GM13977 (cell line): ENCODE measurements at regions not wholly inside any gene's neighbourhood (a gene's known extent, or its start where the extent isn't known, plus 50 kb on each side); places are given as distances from the start of the nearest gene placed in this dataset.

Experiments
- DNase-seq: peaks from one replicate; pipeline ENCODE4 v3.0.0; 2012; ENCODE audit warnings: low spot score
- in situ Hi-C: fragments of 300-500 bp; cut with MboI; formaldehyde crosslinking; loops from one replicate; pipeline ENCODE4 v1.12.0; 2022; ENCODE audit warnings: low sequenced_read_pairs, low pct_unique_long_range_greater_than_20kb, mixed read lengths, inconsistent platforms; ENCODE audit not compliant: unreplicated experiment
- TF ChIP-seq, protein P1 (sequence below): IDR thresholded peaks from 2 replicates; pipeline ENCODE4 v1.5.1; 2012; ENCODE audit warnings: mild to moderate bottlenecking, control low read depth; ENCODE audit not compliant: insufficient read depth; ENCODE audit errors: extremely low read depth, missing control alignments

DNA sequence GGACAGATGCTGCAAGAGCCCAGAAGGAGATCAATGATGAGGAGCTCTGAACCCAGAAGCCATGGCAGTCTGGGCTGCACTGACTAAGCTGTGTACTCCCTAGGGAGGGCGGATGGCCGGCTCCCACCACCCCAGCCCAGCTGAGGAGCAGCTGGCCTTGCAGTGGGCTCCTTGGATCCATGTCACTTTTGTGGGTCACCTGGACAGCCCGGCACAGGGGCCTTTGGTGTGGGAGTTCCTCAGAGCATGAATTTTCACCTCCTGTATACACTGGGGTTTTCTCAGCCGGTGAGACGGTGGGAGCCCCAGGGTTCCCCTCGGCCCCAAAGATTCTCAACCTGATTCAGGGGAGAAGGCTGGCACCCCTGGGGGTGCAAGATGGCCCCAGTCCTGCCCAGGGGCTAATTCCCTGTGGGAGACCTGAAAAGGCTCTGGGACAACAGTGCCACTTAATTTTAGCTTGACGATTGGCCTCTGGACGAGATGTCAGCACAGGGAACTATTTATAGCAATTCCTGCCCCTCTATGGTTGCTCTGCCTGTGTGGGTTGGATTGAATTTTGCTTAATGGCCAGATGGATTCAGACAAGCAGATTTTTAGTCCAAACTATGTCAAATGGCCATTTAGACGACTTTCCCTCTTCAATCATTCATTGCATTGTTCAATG, 121.6 kb upstream of the PMEPA1 start:
- TF ChIP-seq, protein P1, sequence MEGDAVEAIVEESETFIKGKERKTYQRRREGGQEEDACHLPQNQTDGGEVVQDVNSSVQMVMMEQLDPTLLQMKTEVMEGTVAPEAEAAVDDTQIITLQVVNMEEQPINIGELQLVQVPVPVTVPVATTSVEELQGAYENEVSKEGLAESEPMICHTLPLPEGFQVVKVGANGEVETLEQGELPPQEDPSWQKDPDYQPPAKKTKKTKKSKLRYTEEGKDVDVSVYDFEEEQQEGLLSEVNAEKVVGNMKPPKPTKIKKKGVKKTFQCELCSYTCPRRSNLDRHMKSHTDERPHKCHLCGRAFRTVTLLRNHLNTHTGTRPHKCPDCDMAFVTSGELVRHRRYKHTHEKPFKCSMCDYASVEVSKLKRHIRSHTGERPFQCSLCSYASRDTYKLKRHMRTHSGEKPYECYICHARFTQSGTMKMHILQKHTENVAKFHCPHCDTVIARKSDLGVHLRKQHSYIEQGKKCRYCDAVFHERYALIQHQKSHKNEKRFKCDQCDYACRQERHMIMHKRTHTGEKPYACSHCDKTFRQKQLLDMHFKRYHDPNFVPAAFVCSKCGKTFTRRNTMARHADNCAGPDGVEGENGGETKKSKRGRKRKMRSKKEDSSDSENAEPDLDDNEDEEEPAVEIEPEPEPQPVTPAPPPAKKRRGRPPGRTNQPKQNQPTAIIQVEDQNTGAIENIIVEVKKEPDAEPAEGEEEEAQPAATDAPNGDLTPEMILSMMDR, result no peak
- in situ Hi-C loops, result no loop called here

DNA sequence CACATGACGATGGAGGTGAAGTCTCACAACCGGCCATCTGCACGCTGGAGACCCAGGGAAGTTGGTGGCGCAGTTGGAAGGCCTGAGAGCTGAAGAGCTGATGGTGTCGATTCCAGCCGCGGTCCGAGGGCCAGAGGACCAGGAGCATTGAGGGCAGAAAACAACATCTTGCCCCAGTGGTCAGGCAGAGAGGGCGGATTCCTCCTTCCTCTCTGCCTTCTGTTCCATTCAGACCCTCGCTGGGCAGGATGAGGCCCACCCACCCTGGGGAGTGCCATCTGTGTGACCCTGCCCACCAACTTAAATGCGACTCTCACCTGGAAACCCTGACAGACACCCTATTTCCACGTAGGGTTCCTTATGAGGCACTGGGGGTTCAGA, 120.7 kb upstream of the PMEPA1 start:
- in situ Hi-C loops, result no loop called here

More for the DNA sequence above, 121.6 kb upstream of the PMEPA1 start:
- DNase-seq, result no peak

DNA sequence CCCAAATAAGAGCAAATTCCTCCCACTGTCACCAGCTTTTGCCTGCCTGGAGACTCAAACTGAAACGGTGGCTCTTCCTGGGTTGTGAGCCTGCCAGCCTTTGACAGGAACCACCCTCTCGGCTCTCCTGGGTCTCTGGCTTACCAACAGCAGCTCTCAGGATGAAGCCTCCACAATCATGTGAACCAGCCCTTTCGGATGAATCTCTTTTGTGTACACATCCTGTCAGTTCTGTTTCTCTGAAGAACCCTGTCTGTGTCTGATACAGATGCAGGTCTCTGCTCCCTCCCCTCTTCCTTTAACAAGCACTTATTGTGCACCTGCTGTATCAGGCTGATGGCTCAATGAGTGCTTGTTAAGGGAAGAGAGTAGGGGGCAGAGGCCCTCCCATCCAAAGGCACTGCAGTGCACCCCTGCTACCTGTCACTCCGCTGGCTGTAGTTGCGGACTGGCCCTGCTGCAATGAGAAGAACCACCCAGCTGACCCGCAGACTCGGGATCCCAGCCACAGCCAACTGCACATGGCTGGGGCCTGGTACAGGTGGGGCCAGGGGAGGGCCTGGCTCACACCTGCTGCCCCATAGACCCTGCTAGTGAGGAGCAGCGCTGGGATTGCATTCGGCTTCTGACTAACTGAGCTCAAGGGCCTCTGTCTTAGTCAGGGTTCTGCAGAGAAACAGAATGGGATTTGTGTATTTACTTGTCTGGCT, 120.1 kb upstream of the PMEPA1 start:
- in situ Hi-C loops, result no loop called here
- no peak for DNase-seq
- TF ChIP-seq, protein P1, result no peak

More for the DNA sequence above, 120.7 kb upstream of the PMEPA1 start:
- no peak for DNase-seq
- TF ChIP-seq, protein P1, result no peak

DNA sequence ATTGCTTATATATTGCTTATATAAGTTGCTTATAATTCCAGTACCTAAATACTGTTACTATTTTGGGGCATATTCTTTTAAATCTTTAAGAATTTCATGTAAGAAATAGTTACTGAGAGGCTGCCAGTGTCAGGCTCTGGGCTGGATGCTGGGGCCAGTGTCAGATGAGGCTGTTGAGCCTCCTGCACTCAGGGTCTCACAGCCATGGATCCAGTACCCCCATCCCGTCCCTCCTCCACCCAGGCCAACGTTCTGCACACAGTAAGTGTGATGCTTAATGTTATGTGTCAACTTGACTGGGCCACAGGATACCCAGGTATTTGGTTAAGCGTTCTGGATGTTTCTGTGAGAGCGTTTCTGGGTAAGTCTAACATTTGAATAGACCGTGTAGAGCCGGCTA, 119.5 kb upstream of the PMEPA1 start:
- TF ChIP-seq, protein P1, result no peak
- no peak for DNase-seq
- in situ Hi-C loops, result no loop called here

DNA sequence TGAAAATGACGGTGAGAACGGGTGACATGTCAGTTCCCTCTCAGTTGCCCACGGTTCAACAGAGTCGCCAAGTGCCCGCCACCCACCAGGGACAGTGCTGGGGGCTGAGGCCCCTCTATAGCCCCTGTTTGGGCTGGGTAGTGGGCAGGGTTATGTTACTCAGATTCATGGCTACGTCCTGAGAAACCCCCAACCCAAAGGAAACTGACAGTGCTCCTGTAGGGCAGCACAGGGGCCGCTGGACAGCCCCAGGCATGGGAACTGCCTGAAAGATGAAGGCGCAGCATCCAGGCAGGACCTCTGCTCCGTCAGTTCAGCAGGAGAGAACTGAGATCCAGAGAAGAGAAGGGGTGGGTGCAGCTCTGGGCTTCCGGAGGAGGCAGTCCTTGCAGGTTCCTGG, 118.9 kb upstream of the PMEPA1 start:
- TF ChIP-seq, protein P1, result no peak
- DNase-seq, result no peak
- in situ Hi-C loops, result no loop called here

DNA sequence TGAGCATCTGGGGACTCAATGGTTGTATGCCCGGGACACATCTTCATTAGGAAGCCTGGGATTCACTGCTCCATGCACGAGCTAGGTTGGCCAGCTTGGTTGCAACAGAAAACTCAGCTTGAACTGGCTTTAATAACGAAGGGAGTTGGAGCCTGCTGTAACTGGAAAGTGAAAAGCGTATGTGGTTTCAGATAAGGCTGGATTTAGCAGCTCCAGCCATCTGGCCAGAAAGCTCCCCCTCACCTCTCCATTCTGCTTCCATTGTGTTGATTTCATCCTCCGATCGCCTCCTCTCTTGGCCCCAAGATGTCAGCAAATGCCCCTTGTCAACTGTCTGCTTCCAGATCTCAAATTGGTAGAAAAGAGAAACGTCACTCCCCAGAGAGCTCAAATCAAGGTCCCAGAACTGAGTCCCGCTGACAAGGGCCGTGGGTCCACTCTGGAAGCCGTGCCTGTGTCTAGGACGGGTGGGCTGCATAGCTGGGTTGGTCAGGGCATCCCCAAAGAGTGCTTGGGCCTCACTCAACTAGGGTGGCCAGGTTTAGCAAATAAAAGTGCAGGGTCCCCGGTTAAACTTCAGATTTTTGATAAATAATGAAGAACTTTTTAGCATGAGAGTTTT, 117.0 kb upstream of the PMEPA1 start:
- in situ Hi-C loops, result no loop called here
- DNase-seq, result no peak
- TF ChIP-seq, protein P1, result no peak
